ENCODE measurements at regions not wholly inside any gene's neighbourhood (a gene's known extent, or its start where the extent isn't known, plus 50 kb on each side); places are given as distances from the start of the nearest gene placed in this dataset.

DNA sequence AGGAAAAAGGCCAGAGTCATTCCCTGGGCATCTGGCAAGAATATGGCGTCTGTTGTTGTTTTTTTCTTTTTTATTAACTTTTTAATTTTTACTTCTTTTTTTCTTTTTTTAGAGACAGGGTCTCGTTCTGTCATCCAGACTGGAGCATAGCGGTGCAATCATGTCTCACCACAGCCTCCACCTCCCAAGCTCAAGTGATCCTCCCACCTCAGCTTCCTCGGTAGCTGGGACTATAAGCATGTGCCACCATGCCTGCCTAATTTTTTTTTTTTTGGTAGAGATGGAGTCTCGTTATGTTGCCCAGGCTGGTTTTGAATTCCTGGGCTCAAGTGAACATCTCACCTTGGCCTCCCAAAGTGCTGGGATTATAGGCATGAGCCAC is 54.0 kb upstream of the PRDM11 start:
- POLR2A ChIA-PET: interaction anchor here (0.6 kb wide), 1 partner anchor 129 kb away, joined by 3 read pairs; no protein-coding TSS in a partner anchor
- no peak overlapping the region for H3K27ac ChIP-seq (ENCODE audit: insufficient read depth in 1 of 2, low read depth in 1 of 2, low read length in 2 of 2, poor library complexity in 1 of 2, severe bottlenecking in 2 of 2)
- no CpG with 5 or more reads among the region's 5 CpGs for WGBS (ENCODE audit: insufficient coverage)
- H3K36me3 ChIP-seq (ENCODE audit: control insufficient read depth in 4 of 4, insufficient read depth in 4 of 4, low read length in 3 of 4): no peaks in the 10 kb centered on the region
- peak in 2 of 3 donors; percentile 52 to 66 for DNase-seq
- H3K4me3 ChIP-seq (ENCODE audit: control insufficient read depth in 1 of 7, extremely low read depth in 1 of 7, insufficient read depth in 4 of 7, low read depth in 2 of 7, low read length in 6 of 7): peak overlapping the region in 3 of 7 experiments; percentile 23 to 36 (median 33)
- CTCF ChIA-PET: interaction anchor here (0.6 to 29.2 kb wide), 6 partner anchors 12 to 416 kb away, joined by 3 to 1197 read pairs (median 4); no protein-coding TSS in a partner anchor
- H3K27me3 ChIP-seq (replicated peaks in 2 of 5; ENCODE audit: control insufficient read depth in 4 of 5, insufficient read depth in 5 of 5, low read length in 4 of 5): no peaks in the 10 kb centered on the region
- peaks cover 3 to 65% (median 53%) of the 10 kb centered on the region in 4 experiments for H3K4me1 ChIP-seq (ENCODE audit: control extremely low read depth in 1 of 4, control insufficient read depth in 4 of 4, insufficient read depth in 4 of 4, low read length in 3 of 4)
- H3K9me3 ChIP-seq (ENCODE audit: control extremely low read depth in 1 of 5, control insufficient read depth in 4 of 5, insufficient read depth in 2 of 5, low read depth in 1 of 5, low read length in 4 of 5): no peaks in the 10 kb centered on the region

DNA sequence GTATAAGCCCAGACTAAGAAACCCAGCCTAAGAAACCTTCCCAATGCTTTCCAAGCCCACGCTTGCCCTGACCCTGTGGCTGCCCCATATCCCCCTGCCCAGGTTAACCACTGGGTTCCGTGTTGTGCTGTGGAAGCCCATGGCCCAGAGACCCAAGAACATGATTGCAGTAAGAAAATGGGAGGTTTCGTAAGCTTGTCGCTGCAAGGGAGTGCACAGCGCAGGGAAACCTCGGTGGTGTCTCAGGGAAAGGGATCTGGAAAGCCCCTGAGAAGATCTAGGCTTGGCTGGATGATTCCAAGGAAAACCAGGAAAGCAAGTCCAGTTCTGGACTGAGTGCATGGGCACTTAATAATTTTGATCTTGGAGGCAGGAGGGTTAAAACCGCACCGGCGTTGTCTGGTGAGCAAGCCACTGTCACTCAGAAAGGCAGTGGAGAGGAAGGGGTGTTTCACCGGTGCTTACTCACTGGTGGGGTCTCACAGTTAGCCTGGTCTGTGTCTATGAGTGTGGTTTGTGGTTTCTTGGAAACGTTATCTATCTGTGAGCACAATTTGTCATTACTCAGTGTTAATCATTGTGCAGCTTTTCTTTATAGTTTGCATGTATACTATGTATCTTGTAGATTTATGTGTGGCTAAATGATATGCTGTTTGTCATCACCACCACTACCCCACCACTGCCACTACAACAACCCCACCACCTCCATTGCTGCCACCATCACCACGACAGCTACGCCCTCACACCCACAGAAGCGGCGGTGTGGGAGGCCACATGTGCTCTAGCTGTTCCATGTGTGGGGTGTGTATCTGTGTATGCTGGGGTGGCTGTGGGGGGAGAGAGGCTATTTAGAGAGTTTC is 53.3 kb upstream of the PRDM11 start:
- DNase-seq: peak; percentile 84 to 98 (median 95)
- WGBS (ENCODE audit: insufficient coverage): 38% methylated on average over 9 of the region's 15 CpGs
- H3K27me3 ChIP-seq (replicated peaks in 2 of 5; ENCODE audit: control insufficient read depth in 4 of 5, insufficient read depth in 5 of 5, low read length in 4 of 5): no peaks in the 10 kb centered on the region
- H3K4me3 ChIP-seq (ENCODE audit: control insufficient read depth in 1 of 7, extremely low read depth in 1 of 7, insufficient read depth in 4 of 7, low read depth in 2 of 7, low read length in 6 of 7): peak overlapping the region in 4 of 7 experiments; percentile 12 to 37 (median 22)
- H3K4me1 ChIP-seq (ENCODE audit: control extremely low read depth in 1 of 4, control insufficient read depth in 4 of 4, insufficient read depth in 4 of 4, low read length in 3 of 4): peaks cover 3 to 62% (median 51%) of the 10 kb centered on the region in 4 experiments
- no peaks in the 10 kb centered on the region for H3K9me3 ChIP-seq (ENCODE audit: control extremely low read depth in 1 of 5, control insufficient read depth in 4 of 5, insufficient read depth in 2 of 5, low read depth in 1 of 5, low read length in 4 of 5)
- CTCF ChIA-PET: interaction anchor here (0.7 to 29.2 kb wide), 7 partner anchors 11 to 156 kb away, joined by 3 to 1197 read pairs (median 4); no protein-coding TSS in a partner anchor
- POLR2A ChIA-PET: interaction anchor here (0.5 to 1.0 kb wide), 2 partner anchors 14 to 67 kb away, joined by 3 to 4 read pairs; no protein-coding TSS in a partner anchor
- peak overlapping the region in 1 of 2 experiments; percentile 40 for H3K27ac ChIP-seq (ENCODE audit: insufficient read depth in 1 of 2, low read depth in 1 of 2, low read length in 2 of 2, poor library complexity in 1 of 2, severe bottlenecking in 2 of 2)
- H3K36me3 ChIP-seq (ENCODE audit: control insufficient read depth in 4 of 4, insufficient read depth in 4 of 4, low read length in 3 of 4): no peaks in the 10 kb centered on the region

DNA sequence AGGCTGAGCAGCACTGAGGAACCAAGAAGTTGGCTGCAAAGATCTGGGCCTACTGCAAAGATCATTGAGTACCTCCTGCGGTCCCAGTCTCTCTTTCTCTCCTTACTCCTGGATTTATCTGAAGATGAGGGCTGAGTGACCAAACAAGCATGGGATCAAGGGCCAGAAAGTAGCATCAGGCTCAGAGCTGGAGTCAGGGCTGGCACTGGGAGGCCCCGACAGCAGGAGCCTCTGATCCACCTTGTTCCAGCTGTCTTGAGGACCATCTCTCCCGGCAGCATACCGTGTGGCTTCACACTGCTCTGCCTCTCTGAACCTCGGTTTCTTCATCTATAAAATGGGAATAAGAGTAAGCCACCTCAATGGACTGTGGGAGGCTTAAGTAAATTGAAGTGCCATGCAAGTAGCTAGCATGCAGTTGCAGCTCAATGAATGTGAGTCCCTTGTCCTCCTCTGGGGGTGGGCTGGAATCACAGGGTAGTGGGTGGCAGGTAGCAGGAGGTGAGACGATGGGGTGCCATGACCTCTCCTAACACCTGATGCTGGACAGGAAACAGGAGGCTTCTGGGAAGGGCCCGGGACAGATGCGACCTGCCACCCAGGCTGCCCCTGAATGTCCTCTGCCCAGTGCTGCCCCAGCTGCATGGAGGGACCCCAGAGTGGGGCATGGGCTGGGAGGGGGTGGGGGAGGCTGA is 52.5 kb upstream of the PRDM11 start:
- ChIA-PET CTCF (interaction anchor here (0.7 to 29.2 kb wide), 6 partner anchors 10 to 157 kb away, joined by 3 to 1197 read pairs (median 4); no protein-coding TSS in a partner anchor), POLR2A (interaction anchor here (1.0 kb wide), 1 partner anchor 68 kb away, joined by 4 read pairs; no protein-coding TSS in a partner anchor)
- H3K27ac ChIP-seq (ENCODE audit: insufficient read depth in 1 of 2, low read depth in 1 of 2, low read length in 2 of 2, poor library complexity in 1 of 2, severe bottlenecking in 2 of 2): peak overlapping the region in 1 of 2 experiments; percentile 40
- H3K4me3 ChIP-seq (ENCODE audit: control insufficient read depth in 1 of 7, extremely low read depth in 1 of 7, insufficient read depth in 4 of 7, low read depth in 2 of 7, low read length in 6 of 7): peak overlapping the region in 4 of 7 experiments; percentile 12 to 37 (median 22)
- no peaks in the 10 kb centered on the region for H3K36me3 ChIP-seq (ENCODE audit: control insufficient read depth in 4 of 4, insufficient read depth in 4 of 4, low read length in 3 of 4)
- H3K9me3 ChIP-seq (ENCODE audit: control extremely low read depth in 1 of 5, control insufficient read depth in 4 of 5, insufficient read depth in 2 of 5, low read depth in 1 of 5, low read length in 4 of 5): no peaks in the 10 kb centered on the region
- H3K27me3 ChIP-seq (replicated peaks in 2 of 5; ENCODE audit: control insufficient read depth in 4 of 5, insufficient read depth in 5 of 5, low read length in 4 of 5): no peaks in the 10 kb centered on the region
- WGBS (ENCODE audit: insufficient coverage): 97% methylated on average over 7 of the region's 8 CpGs
- DNase-seq: no peak
- peaks cover 3 to 62% (median 51%) of the 10 kb centered on the region in 4 experiments for H3K4me1 ChIP-seq (ENCODE audit: control extremely low read depth in 1 of 4, control insufficient read depth in 4 of 4, insufficient read depth in 4 of 4, low read length in 3 of 4)

- H3K4me1 ChIP-seq (ENCODE audit: control extremely low read depth in 1 of 4, control insufficient read depth in 4 of 4, insufficient read depth in 4 of 4, low read length in 3 of 4): peaks cover 3 to 56% (median 48%) of the 10 kb centered on the region in 4 experiments
These were observed 51.3 kb upstream of the PRDM11 start for GRCh38 chr11:45094958-45095690.

GRCh38 chr11:45095691-45096010 is 50.8 kb upstream of the PRDM11 start:
- WGBS (ENCODE audit: insufficient coverage): 89% methylated on average over 5 of the region's 6 CpGs
- no peaks in the 10 kb centered on the region for H3K27me3 ChIP-seq (replicated peaks in 2 of 5; ENCODE audit: control insufficient read depth in 4 of 5, insufficient read depth in 5 of 5, low read length in 4 of 5)
- H3K9me3 ChIP-seq (ENCODE audit: control extremely low read depth in 1 of 5, control insufficient read depth in 4 of 5, insufficient read depth in 2 of 5, low read depth in 1 of 5, low read length in 4 of 5): no peaks in the 10 kb centered on the region

More at GRCh38 chr11:45094958-45095690, 51.3 kb upstream of the PRDM11 start:
- no peaks in the 10 kb centered on the region for H3K9me3 ChIP-seq (ENCODE audit: control extremely low read depth in 1 of 5, control insufficient read depth in 4 of 5, insufficient read depth in 2 of 5, low read depth in 1 of 5, low read length in 4 of 5)
- DNase-seq: no peak
- no peaks in the 10 kb centered on the region for H3K36me3 ChIP-seq (ENCODE audit: control insufficient read depth in 4 of 4, insufficient read depth in 4 of 4, low read length in 3 of 4)
- ChIA-PET POLR2A (no interaction called here), CTCF (interaction anchor here (0.9 to 29.2 kb wide), 3 partner anchors 9 to 676 kb away, joined by 3 to 1197 read pairs (median 24); no protein-coding TSS in a partner anchor)
- H3K27me3 ChIP-seq (replicated peaks in 2 of 5; ENCODE audit: control insufficient read depth in 4 of 5, insufficient read depth in 5 of 5, low read length in 4 of 5): no peaks in the 10 kb centered on the region
- WGBS (ENCODE audit: insufficient coverage): 84% methylated on average over 8 of the region's 10 CpGs
- H3K27ac ChIP-seq (ENCODE audit: insufficient read depth in 1 of 2, low read depth in 1 of 2, low read length in 2 of 2, poor library complexity in 1 of 2, severe bottlenecking in 2 of 2): no peak overlapping the region
- H3K4me3 ChIP-seq (ENCODE audit: control insufficient read depth in 1 of 7, extremely low read depth in 1 of 7, insufficient read depth in 4 of 7, low read depth in 2 of 7, low read length in 6 of 7): no peak overlapping the region

DNA sequence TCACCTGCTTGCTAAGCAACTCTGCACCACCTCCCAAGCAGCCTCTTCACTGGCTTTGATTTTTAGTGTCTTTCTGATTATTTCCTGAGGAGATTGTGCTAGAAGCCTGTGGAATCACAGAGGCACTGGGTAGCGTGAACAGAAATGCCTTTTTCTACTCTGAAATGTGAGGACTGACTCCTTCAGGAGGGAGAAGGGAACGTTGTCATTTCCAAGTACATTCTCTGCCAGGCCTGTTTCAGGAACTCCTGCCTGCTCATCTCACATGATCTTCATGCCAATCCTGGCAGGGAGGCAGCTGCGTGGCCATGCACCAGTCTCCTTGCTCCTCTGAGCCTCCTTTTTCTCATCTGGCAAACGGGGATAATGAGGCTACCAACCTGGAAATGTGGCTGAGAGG is 49.8 kb upstream of the PRDM11 start:
- Histone ChIP-seq H3K4me3 (ENCODE audit: control insufficient read depth in 1 of 7, extremely low read depth in 1 of 7, insufficient read depth in 4 of 7, low read depth in 2 of 7, low read length in 6 of 7) (no peak overlapping the region), H3K9me3 (ENCODE audit: control extremely low read depth in 1 of 5, control insufficient read depth in 4 of 5, insufficient read depth in 2 of 5, low read depth in 1 of 5, low read length in 4 of 5) (no peaks in the 10 kb centered on the region), H3K4me1 (ENCODE audit: control extremely low read depth in 1 of 4, control insufficient read depth in 4 of 4, insufficient read depth in 4 of 4, low read length in 3 of 4) (peaks cover 3 to 43% (median 41%) of the 10 kb centered on the region in 4 experiments), H3K36me3 (ENCODE audit: control insufficient read depth in 4 of 4, insufficient read depth in 4 of 4, low read length in 3 of 4) (no peaks in the 10 kb centered on the region), H3K27me3 (replicated peaks in 2 of 5; ENCODE audit: control insufficient read depth in 4 of 5, insufficient read depth in 5 of 5, low read length in 4 of 5) (no peaks in the 10 kb centered on the region), H3K27ac (ENCODE audit: insufficient read depth in 1 of 2, low read depth in 1 of 2, low read length in 2 of 2, poor library complexity in 1 of 2, severe bottlenecking in 2 of 2) (no peak overlapping the region)
- DNase-seq: no peak
- ChIA-PET CTCF (interaction anchor here (0.8 to 29.2 kb wide), 5 partner anchors 9 to 160 kb away, joined by 3 to 1197 read pairs (median 6); no protein-coding TSS in a partner anchor), POLR2A (no interaction called here)
- WGBS (ENCODE audit: insufficient coverage): 90% methylated on average over 2 of the region's 4 CpGs

More at GRCh38 chr11:45095691-45096010, 50.8 kb upstream of the PRDM11 start:
- ChIA-PET CTCF (interaction anchor here (0.9 to 29.2 kb wide), 3 partner anchors 9 to 676 kb away, joined by 3 to 1197 read pairs (median 24); no protein-coding TSS in a partner anchor), POLR2A (no interaction called here)
- H3K4me1 ChIP-seq (ENCODE audit: control extremely low read depth in 1 of 4, control insufficient read depth in 4 of 4, insufficient read depth in 4 of 4, low read length in 3 of 4): peaks cover 3 to 52% (median 47%) of the 10 kb centered on the region in 4 experiments
- no peak overlapping the region for H3K4me3 ChIP-seq (ENCODE audit: control insufficient read depth in 1 of 7, extremely low read depth in 1 of 7, insufficient read depth in 4 of 7, low read depth in 2 of 7, low read length in 6 of 7)
- H3K27ac ChIP-seq (ENCODE audit: insufficient read depth in 1 of 2, low read depth in 1 of 2, low read length in 2 of 2, poor library complexity in 1 of 2, severe bottlenecking in 2 of 2): no peak overlapping the region
- H3K36me3 ChIP-seq (ENCODE audit: control insufficient read depth in 4 of 4, insufficient read depth in 4 of 4, low read length in 3 of 4): no peaks in the 10 kb centered on the region
- no peak for DNase-seq

Data from common myeloid progenitor, CD34-positive (primary cell).